K562 (cell line): ENCODE measurements at regions not wholly inside any gene's neighbourhood (a gene's known extent, or its start where the extent isn't known, plus 50 kb on each side); places are given as distances from the start of the nearest gene placed in this dataset.

Source experiments
- ATAC-seq: fragments of 200-7000 bp; cut with Tn5 transposase; 3 replicates; pipeline ENCODE4 v1.9.1; 2020; ENCODE audit warnings: moderate library complexity
- BruUV-seq: library from RNA; stranded (reverse); fragments of 400-500 nt; replicated peaks from 2 replicates; lab custom pipeline; 2021; lab: Mats Ljungman, UMichigan
- CTCF ChIA-PET: fragments of 300-600 bp; formaldehyde crosslinking; extraction: SDS; loops from one replicate; lab custom pipeline; 2021; ENCODE audit warnings: low intra/inter-chr PET ratio; lab: Yijun Ruan, JAX
- POLR2A ChIA-PET: fragments of 300-600, 350-650 bp; sonication (Branson Sonifier 250); formaldehyde crosslinking; extraction: SDS; loops from one replicate; lab custom pipeline; 2021; ENCODE audit warnings: antibody characterized with exemption, inconsistent platforms; lab: Yijun Ruan, JAX
- DNase-seq, 4 experiments: peaks; one replicate each; pipeline versions ENCODE4 v3.0.0 to v3.0.0-alpha.2; 2011 to 2018; ENCODE audit warnings: low spot score in 3 of 4, mixed read lengths in 3 of 4; ENCODE audit errors: extremely low read depth in 1 of 4
- FAIRE-seq: peaks from 2 replicates; lab custom pipeline; 2011; peaks lifted over from hg19 to GRCh38; lab: Jason Lieb, UNC
- H2AFZ ChIP-seq: 2 replicates; pipeline ENCODE4 v1.6.0; 2011; ENCODE audit warnings: low read depth, low read length, control low read depth, inconsistent platforms
- H3K27ac ChIP-seq: fragments of 200-600 bp; 3 replicates; pipeline ENCODE4 v1.8.0; 2011; ENCODE audit warnings: low read depth, mild to moderate bottlenecking, control low read depth, inconsistent platforms, low read length, moderate library complexity, mixed read lengths; ENCODE audit errors: extremely low read depth
- H3K27me3 ChIP-seq, 2 experiments: fragments of 300-600 bp in 1 of 2; 2 replicates in 1 of 2; 3 replicates in 1 of 2; pipeline versions ENCODE4 v1.6.0 to v1.8.0; 2011; ENCODE audit warnings: inconsistent platforms in 2 of 2, low read length in 2 of 2, mild to moderate bottlenecking in 1 of 2, mixed read lengths in 1 of 2, moderate library complexity in 1 of 2; ENCODE audit not compliant: control insufficient read depth in 2 of 2, insufficient read depth in 2 of 2
- H3K36me3 ChIP-seq: fragments of 300-600 bp; 3 replicates; pipeline ENCODE4 v1.8.0; 2011; ENCODE audit warnings: mild to moderate bottlenecking, low read length, inconsistent platforms; ENCODE audit not compliant: control insufficient read depth, insufficient read depth
- H3K4me1 ChIP-seq, 2 experiments: fragments of 200-600 bp in 1 of 2; replicated peaks in 1 of 2; 2 replicates in 1 of 2; 3 replicates in 1 of 2; pipeline versions ENCODE4 v1.5.1 to v1.8.0; 2011; ENCODE audit warnings: inconsistent platforms in 2 of 2, low read length in 2 of 2, mild to moderate bottlenecking in 1 of 2, mixed read lengths in 1 of 2, moderate library complexity in 1 of 2; ENCODE audit not compliant: control insufficient read depth in 2 of 2, insufficient read depth in 2 of 2
- H3K4me2 ChIP-seq: 2 replicates; pipeline ENCODE4 v1.6.1; 2011; ENCODE audit warnings: low read length, control low read depth, inconsistent platforms, mixed read lengths; ENCODE audit not compliant: insufficient read depth
- H3K4me3 ChIP-seq: fragments of 200-600 bp; sonication (generic), shearing (Covaris generic); 2 replicates; pipeline ENCODE4 v1.5.1; 2016; ENCODE audit warnings: control low read depth, inconsistent platforms
- H3K79me2 ChIP-seq: fragments of 200-600 bp; 3 replicates; pipeline ENCODE4 v1.8.0; 2011; ENCODE audit warnings: low read length, inconsistent platforms; ENCODE audit not compliant: control insufficient read depth, insufficient read depth
- H3K9ac ChIP-seq, 2 experiments: 2 replicates each; pipeline versions ENCODE4 v1.6.0 to v1.6.1; 2011; ENCODE audit warnings: low read depth in 2 of 2, low read length in 2 of 2, control low read depth in 1 of 2, inconsistent platforms in 1 of 2, mild to moderate bottlenecking in 1 of 2, mixed read lengths in 1 of 2; ENCODE audit not compliant: insufficient read depth in 1 of 2
- H3K9me1 ChIP-seq: one replicate; pipeline ENCODE4 v1.6.0; 2011; ENCODE audit warnings: inconsistent platforms, mild to moderate bottlenecking, low read length, moderate library complexity; ENCODE audit not compliant: control insufficient read depth, insufficient read depth
- H3K9me3 ChIP-seq: replicated peaks from 2 replicates; pipeline ENCODE4 v1.5.1; 2011; ENCODE audit warnings: low read depth, low read length, inconsistent platforms; ENCODE audit not compliant: control insufficient read depth, insufficient read depth
- H4K20me1 ChIP-seq: replicated peaks from 2 replicates; pipeline ENCODE4 v1.6.1; 2011; ENCODE audit warnings: low read length, inconsistent platforms, mixed read lengths; ENCODE audit not compliant: control insufficient read depth, insufficient read depth
- MYBL2 ChIP-seq, 2 experiments: fragments of 450-650 bp in 1 of 2; sonication (generic) in 1 of 2; formaldehyde crosslinking in 1 of 2; IDR thresholded peaks; 2 replicates each; pipeline versions ENCODE4 v1.6.1 to v1.8.1; 2017 to 2022; ENCODE audit warnings: borderline replicate concordance in 1 of 2, inconsistent platforms in 1 of 2, low read depth in 1 of 2, mild to moderate bottlenecking in 1 of 2, missing genetic modification reagents in 1 of 2, moderate library complexity in 1 of 2
- NFATC3 ChIP-seq: fragments of 450-650 bp; IDR thresholded peaks from 2 replicates; pipeline ENCODE4 v1.6.1; 2017; ENCODE audit warnings: mild to moderate bottlenecking
- PML ChIP-seq: IDR thresholded peaks from 2 replicates; pipeline ENCODE4 v1.6.1; 2012; ENCODE audit warnings: low read length, inconsistent platforms
- POLR3G ChIP-seq: IDR thresholded peaks from 2 replicates; pipeline ENCODE4 v1.6.1; 2011; ENCODE audit not compliant: insufficient read length, insufficient replicate concordance; ENCODE audit errors: extremely low read depth
- STAT5A ChIP-seq: IDR thresholded peaks from 2 replicates; pipeline ENCODE4 v1.6.1; 2012; ENCODE audit warnings: low read length, inconsistent platforms, borderline replicate concordance
- TRIM25 ChIP-seq: fragments of 450-650 bp; IDR thresholded peaks from 2 replicates; pipeline ENCODE4 v1.7.0; 2016; ENCODE audit warnings: borderline replicate concordance
- ZNF143 ChIP-seq: sonication (generic); formaldehyde crosslinking; IDR thresholded peaks from 2 replicates; pipeline ENCODE4 v1.9.0; 2022; ENCODE audit warnings: mild to moderate bottlenecking, missing genetic modification reagents
- ZNF224 ChIP-seq: sonication (generic); formaldehyde crosslinking; IDR thresholded peaks from 2 replicates; pipeline ENCODE4 v1.8.0; 2022; ENCODE audit warnings: mild to moderate bottlenecking, missing genetic modification reagents
- ZNF24 ChIP-seq: fragments of 450-650 bp; IDR thresholded peaks from 2 replicates; pipeline ENCODE4 v1.6.1; 2016
- WGBS: fragments of 100-300 bp; shearing (Covaris generic); methylation state at CpG from one replicate; pipeline ENCODE4 v1.1.6; 2016; ENCODE audit warnings: low coverage, mixed read lengths; ENCODE audit not compliant: insufficient coverage; ENCODE audit errors: missing lambda C conversion rate; 5-methylcytosine and 5-hydroxymethylcytosine counted together
- in situ Hi-C: fragments of 300-500 bp; cut with MboI; formaldehyde crosslinking; loops from 4 replicates; pipeline ENCODE4 v1.15.0; 2018; ENCODE audit warnings: inconsistent platforms, mixed read lengths
- intact Hi-C: fragments of 100-400 bp; cut with micrococcal nuclease; formaldehyde crosslinking; loops from 2 replicates; pipeline ENCODE4 v1.14.2; 2022
- TF ChIP-seq, protein P1 (sequence below): IDR thresholded peaks from 2 replicates; pipeline ENCODE4 v1.6.1; 2016; ENCODE audit warnings: missing genetic modification characterization, missing compliant biosample characterization
- TF ChIP-seq, protein P2 (sequence below), 2 experiments: fragments of 450-650 bp; IDR thresholded peaks; 2 replicates each; pipeline ENCODE4 v1.6.1; 2016
- TF ChIP-seq, protein P3 (sequence below): sonication (generic); formaldehyde crosslinking; IDR thresholded peaks from 2 replicates; pipeline ENCODE4 v1.8.1; 2023; ENCODE audit warnings: mild to moderate bottlenecking, missing genetic modification reagents

DNA sequence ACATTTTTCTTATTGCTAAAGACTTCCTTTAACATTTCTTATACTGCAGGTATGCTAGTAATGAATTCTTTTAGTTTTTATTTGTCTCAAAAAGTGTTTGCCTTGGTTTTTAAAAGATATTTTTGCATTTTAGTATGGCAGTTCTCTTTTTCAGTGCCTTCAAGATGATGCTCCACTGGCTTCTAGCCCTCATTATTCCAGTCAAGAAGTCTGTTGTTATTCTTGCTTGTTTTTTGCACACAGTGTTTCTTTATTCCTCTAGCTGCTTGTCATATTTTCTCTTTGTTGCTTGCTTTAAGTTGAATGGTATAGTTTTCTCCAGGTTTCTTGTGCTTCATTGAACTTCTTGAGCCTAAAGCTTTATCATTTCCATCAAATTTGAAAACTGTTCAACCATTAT lies 158.0 kb upstream of the SPHKAP start (continued):
- no peak for TF ChIP-seq TRIM25
- TF ChIP-seq, protein P1, sequence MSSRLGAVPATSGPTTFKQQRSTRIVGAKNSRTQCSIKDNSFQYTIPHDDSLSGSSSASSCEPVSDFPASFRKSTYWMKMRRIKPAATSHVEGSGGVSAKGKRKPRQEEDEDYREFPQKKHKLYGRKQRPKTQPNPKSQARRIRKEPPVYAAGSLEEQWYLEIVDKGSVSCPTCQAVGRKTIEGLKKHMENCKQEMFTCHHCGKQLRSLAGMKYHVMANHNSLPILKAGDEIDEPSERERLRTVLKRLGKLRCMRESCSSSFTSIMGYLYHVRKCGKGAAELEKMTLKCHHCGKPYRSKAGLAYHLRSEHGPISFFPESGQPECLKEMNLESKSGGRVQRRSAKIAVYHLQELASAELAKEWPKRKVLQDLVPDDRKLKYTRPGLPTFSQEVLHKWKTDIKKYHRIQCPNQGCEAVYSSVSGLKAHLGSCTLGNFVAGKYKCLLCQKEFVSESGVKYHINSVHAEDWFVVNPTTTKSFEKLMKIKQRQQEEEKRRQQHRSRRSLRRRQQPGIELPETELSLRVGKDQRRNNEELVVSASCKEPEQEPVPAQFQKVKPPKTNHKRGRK (tag) = no peak
- TF ChIP-seq STAT5A = no peak

GRCh38 chr2:228334180-228334579 lies 152.7 kb upstream of the SPHKAP start:
- H3K4me3 ChIP-seq = no peak overlapping the region
- TF ChIP-seq POLR3G (no peak), NFATC3 (no peak), PML (no peak), MYBL2 (IDR thresholded peaks at IDR 0.05; ENCODE audit: low read depth) (no peak), MYBL2 (CRISPR knock-in tag; IDR thresholded peaks at IDR 0.05; ENCODE audit: borderline replicate concordance) (no peak), ZNF224 (CRISPR knock-in tag) (no peak), ZNF143 (no peak), ZNF24 (no peak)
- TF ChIP-seq, protein P2, sequence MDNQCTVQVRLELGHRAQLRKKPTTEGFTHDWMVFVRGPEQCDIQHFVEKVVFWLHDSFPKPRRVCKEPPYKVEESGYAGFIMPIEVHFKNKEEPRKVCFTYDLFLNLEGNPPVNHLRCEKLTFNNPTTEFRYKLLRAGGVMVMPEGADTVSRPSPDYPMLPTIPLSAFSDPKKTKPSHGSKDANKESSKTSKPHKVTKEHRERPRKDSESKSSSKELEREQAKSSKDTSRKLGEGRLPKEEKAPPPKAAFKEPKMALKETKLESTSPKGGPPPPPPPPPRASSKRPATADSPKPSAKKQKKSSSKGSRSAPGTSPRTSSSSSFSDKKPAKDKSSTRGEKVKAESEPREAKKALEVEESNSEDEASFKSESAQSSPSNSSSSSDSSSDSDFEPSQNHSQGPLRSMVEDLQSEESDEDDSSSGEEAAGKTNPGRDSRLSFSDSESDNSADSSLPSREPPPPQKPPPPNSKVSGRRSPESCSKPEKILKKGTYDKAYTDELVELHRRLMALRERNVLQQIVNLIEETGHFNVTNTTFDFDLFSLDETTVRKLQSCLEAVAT (IDR thresholded peaks at IDR 0.05) = no peak
- TF ChIP-seq, protein P3, sequence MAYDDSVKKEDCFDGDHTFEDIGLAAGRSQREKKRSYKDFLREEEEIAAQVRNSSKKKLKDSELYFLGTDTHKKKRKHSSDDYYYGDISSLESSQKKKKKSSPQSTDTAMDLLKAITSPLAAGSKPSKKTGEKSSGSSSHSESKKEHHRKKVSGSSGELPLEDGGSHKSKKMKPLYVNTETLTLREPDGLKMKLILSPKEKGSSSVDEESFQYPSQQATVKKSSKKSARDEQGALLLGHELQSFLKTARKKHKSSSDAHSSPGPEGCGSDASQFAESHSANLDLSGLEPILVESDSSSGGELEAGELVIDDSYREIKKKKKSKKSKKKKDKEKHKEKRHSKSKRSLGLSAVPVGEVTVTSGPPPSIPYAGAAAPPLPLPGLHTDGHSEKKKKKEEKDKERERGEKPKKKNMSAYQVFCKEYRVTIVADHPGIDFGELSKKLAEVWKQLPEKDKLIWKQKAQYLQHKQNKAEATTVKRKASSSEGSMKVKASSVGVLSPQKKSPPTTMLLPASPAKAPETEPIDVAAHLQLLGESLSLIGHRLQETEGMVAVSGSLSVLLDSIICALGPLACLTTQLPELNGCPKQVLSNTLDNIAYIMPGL (CRISPR knock-in tag) = no peak
- TF ChIP-seq, all 486 proteins: peak for 0
- Histone ChIP-seq H2AFZ (no peak overlapping the region), H4K20me1 (no peaks in the 10 kb centered on the region), H3K79me2 (no peaks in the 10 kb centered on the region), H3K4me1 (no peaks in the 10 kb centered on the region), H3K27me3 (no peaks in the 10 kb centered on the region), H3K4me2 (no peak overlapping the region), H3K27ac (no peak overlapping the region), H3K9me3 (no peaks in the 10 kb centered on the region), H3K9me1 (no peaks in the 10 kb centered on the region), H3K36me3 (no peaks in the 10 kb centered on the region), H3K9ac (no peak overlapping the region)
- no peak for FAIRE-seq
- no peak for ATAC-seq
- intact Hi-C loops = no loop called here
- ChIA-PET POLR2A (no interaction called here), CTCF (no interaction called here)
- BruUV-seq = no TSS peak
- in situ Hi-C loops = no loop called here
- DNase-seq = no peak
- WGBS = 0% methylated on average over 2 of the region's 2 CpGs
